GM23338 (cell line): ENCODE measurements at regions not wholly inside any gene's neighbourhood (a gene's known extent, or its start where the extent isn't known, plus 50 kb on each side); places are given as distances from the start of the nearest gene placed in this dataset.

ENCODE experiments used
- ATAC-seq: fragments of 200-7000 bp; cut with Tn5 transposase; 3 replicates; pipeline ENCODE4 v1.9.1; 2020
- DNase-seq: peaks from one replicate; pipeline ENCODE4 v3.0.0-alpha.2; 2015; ENCODE audit warnings: low spot score
- H2AFZ ChIP-seq: fragments of 200-600 bp; sonication (generic); 2 replicates; pipeline ENCODE4 v1.8.0; 2016; ENCODE audit warnings: antibody characterized with exemption, mild to moderate bottlenecking, moderate library complexity
- H3F3A ChIP-seq: fragments of 200-600 bp; sonication (generic); replicated peaks from 2 replicates; pipeline ENCODE4 v1.8.0; 2017; ENCODE audit warnings: antibody characterized with exemption, mixed run types, low read depth
- H3K27ac ChIP-seq: fragments of 200-600 bp; sonication (generic); 2 replicates; pipeline ENCODE4 v1.6.1; 2016; ENCODE audit warnings: low read depth
- H3K27me3 ChIP-seq: fragments of 200-600 bp; sonication (generic); 2 replicates; pipeline ENCODE4 v1.8.0; 2016; ENCODE audit warnings: mild to moderate bottlenecking, mixed run types, moderate library complexity; ENCODE audit not compliant: insufficient read depth
- H3K36me3 ChIP-seq: fragments of 200-600 bp; sonication (generic); 2 replicates; pipeline ENCODE4 v1.8.0; 2016; ENCODE audit warnings: mild to moderate bottlenecking; ENCODE audit not compliant: insufficient read depth
- H3K4me1 ChIP-seq: fragments of 200-600 bp; sonication (generic); 2 replicates; pipeline ENCODE4 v1.8.0; 2016; ENCODE audit warnings: mild to moderate bottlenecking, moderate library complexity; ENCODE audit not compliant: insufficient read depth
- H3K4me2 ChIP-seq: fragments of 200-600 bp; sonication (generic); 2 replicates; pipeline ENCODE4 v1.7.1; 2017; ENCODE audit warnings: mixed run types
- H3K4me3 ChIP-seq: fragments of 200-600 bp; sonication (generic); 2 replicates; pipeline ENCODE4 v1.6.1; 2016; ENCODE audit warnings: mixed run types
- H3K79me2 ChIP-seq: fragments of 200-600 bp; sonication (generic); replicated peaks from 2 replicates; pipeline ENCODE4 v1.8.0; 2017; ENCODE audit warnings: mild to moderate bottlenecking; ENCODE audit not compliant: insufficient read depth
- H3K9me2 ChIP-seq: fragments of 200-600 bp; sonication (generic); 2 replicates; pipeline ENCODE4 v1.8.0; 2017; ENCODE audit not compliant: insufficient read depth
- H4K20me1 ChIP-seq: fragments of 200-600 bp; sonication (generic); replicated peaks from 2 replicates; pipeline ENCODE4 v1.8.0; 2017; ENCODE audit warnings: mild to moderate bottlenecking; ENCODE audit not compliant: insufficient read depth
- H3K27ac Mint-ChIP-seq: 2 replicates; pipeline ENCODE4 v1.8.0; 2020; ENCODE audit warnings: inconsistent platforms, mild to moderate bottlenecking, moderate library complexity, mixed read lengths
- H3K27me3 Mint-ChIP-seq: 3 replicates; pipeline ENCODE4 v1.8.0; 2022; ENCODE audit warnings: low read depth, mild to moderate bottlenecking, moderate library complexity, mixed read lengths, inconsistent platforms; ENCODE audit not compliant: insufficient read depth, poor library complexity
- H3K36me3 Mint-ChIP-seq: 3 replicates; pipeline ENCODE4 v1.8.0; 2021; ENCODE audit warnings: low read depth, mild to moderate bottlenecking, inconsistent platforms, moderate library complexity, mixed read lengths
- H3K4me1 Mint-ChIP-seq: 3 replicates; pipeline ENCODE4 v1.8.0; 2020; ENCODE audit warnings: mild to moderate bottlenecking, inconsistent platforms, mixed read lengths
- H3K4me3 Mint-ChIP-seq: 3 replicates; pipeline ENCODE4 v1.8.0; 2021; ENCODE audit warnings: moderate library complexity, mild to moderate bottlenecking, inconsistent platforms, mixed read lengths
- H3K9me3 Mint-ChIP-seq: 3 replicates; pipeline ENCODE4 v1.8.0; 2020; ENCODE audit warnings: moderate library complexity, mild to moderate bottlenecking, inconsistent platforms, mixed read lengths
- CREB1 ChIP-seq: fragments of 250-450 bp; sonication (Bioruptor Pico); IDR thresholded peaks from 2 replicates; pipeline ENCODE4 v1.5.0; 2020; ENCODE audit warnings: low read depth, mild to moderate bottlenecking, moderate library complexity
- EZH2 ChIP-seq: fragments of 200-600 bp; sonication (generic); IDR thresholded peaks from one replicate; pipeline ENCODE4 v1.8.0; 2017; ENCODE audit warnings: antibody characterized with exemption, mild to moderate bottlenecking, low read depth; ENCODE audit not compliant: unreplicated experiment
- EZH2phosphoT487 ChIP-seq: fragments of 200-600 bp; sonication (generic); IDR thresholded peaks from one replicate; pipeline ENCODE4 v1.8.1; 2018; ENCODE audit warnings: antibody characterized with exemption; ENCODE audit not compliant: unreplicated experiment
- JUNB ChIP-seq: IDR thresholded peaks from one replicate; pipeline ENCODE4 v1.6.1; 2016; ENCODE audit warnings: antibody characterized with exemption; ENCODE audit not compliant: unreplicated experiment
- NANOG ChIP-seq: IDR thresholded peaks from 2 replicates; pipeline ENCODE4 v1.6.1; 2016; ENCODE audit warnings: antibody characterized with exemption, borderline replicate concordance
- POLR2AphosphoS5 ChIP-seq: IDR thresholded peaks from 2 replicates; pipeline ENCODE4 v1.6.1; 2016; ENCODE audit warnings: antibody characterized with exemption, low read depth
- STAT1 ChIP-seq: IDR thresholded peaks from one replicate; pipeline ENCODE4 v1.6.1; 2016; ENCODE audit warnings: antibody characterized with exemption; ENCODE audit not compliant: unreplicated experiment
- ZNF114 ChIP-seq: fragments of 250-450 bp; sonication (Bioruptor Pico); IDR thresholded peaks from 2 replicates; pipeline ENCODE4 v1.5.0; 2020; ENCODE audit warnings: mild to moderate bottlenecking, moderate library complexity
- ZNF331 ChIP-seq: fragments of 250-450 bp; sonication (Bioruptor Pico); IDR thresholded peaks from 2 replicates; pipeline ENCODE4 v1.5.0; 2020; ENCODE audit warnings: low read depth, mild to moderate bottlenecking, moderate library complexity
- TF ChIP-seq, protein P1 (sequence below): IDR thresholded peaks from one replicate; pipeline ENCODE4 v1.6.1; 2018; ENCODE audit warnings: antibody characterized with exemption; ENCODE audit not compliant: unreplicated experiment
- TF ChIP-seq, protein P2 (sequence below): fragments of 250-450 bp; sonication (Bioruptor Pico); IDR thresholded peaks from 2 replicates; pipeline ENCODE4 v1.5.0; 2020; ENCODE audit warnings: mild to moderate bottlenecking, moderate library complexity
- TF ChIP-seq, protein P3 (sequence below): IDR thresholded peaks from 2 replicates; pipeline ENCODE4 v1.6.1; 2016; ENCODE audit warnings: antibody characterized with exemption
- TF ChIP-seq, protein P4 (sequence below), 2 experiments: fragments of 200-600 bp in 1 of 2; sonication (generic) in 1 of 2; conservative IDR thresholded peaks; 2 replicates each; pipeline versions ENCODE4 v1.5.1 to v1.6.1; 2016 to 2017; ENCODE audit warnings: antibody characterized with exemption in 2 of 2, low read depth in 2 of 2, mild to moderate bottlenecking in 2 of 2, moderate library complexity in 1 of 2

DNA sequence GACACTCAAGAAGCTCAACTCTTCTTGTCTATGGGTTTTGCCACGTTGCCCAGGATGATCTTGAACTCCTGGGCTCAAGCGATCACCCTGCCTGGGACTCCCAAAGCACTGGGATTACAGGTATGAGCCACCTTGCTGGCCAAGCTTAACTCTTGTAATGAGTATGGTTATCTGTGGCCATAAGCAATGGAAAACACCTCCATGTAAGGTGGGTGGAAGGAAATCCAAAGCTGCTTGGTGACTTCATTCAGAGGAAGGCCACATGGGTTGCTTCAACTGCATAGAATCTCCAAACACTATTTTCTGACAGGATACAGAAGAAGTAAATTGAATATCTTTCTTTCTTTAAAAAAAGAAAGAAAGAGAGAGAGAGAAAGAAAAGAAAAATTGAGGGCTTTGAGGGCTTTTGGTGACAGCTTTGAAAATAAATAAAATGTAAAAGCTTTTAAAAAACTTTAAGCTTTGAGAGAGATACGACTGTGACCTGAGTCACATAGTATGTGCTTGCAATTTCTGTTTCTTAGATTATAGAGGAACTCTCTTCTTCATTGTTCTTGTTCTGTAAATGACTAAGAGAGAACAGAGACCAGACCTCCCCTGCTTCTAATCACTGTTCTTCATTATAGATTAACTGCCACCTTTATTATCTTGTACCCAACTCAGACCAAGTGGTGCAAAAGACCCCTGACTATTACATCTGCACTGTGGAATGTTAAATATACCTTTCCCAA is 123.1 kb upstream of the NDUFV2 start:
- 0 out of 2 replicates have a peak, but pooled peaks cover 5% of the 10 kb centered on the region for H3F3A ChIP-seq
- no peak overlapping the region for H3K27ac ChIP-seq
- no peak overlapping the region for H3K4me2 ChIP-seq
- DNase-seq (no peak), ATAC-seq (no peak)
- H3K9me2 ChIP-seq, result peaks cover 6% of the 10 kb centered on the region
- Mint-ChIP-seq H3K27ac (no peak overlapping the region), H3K27me3 (no peaks in the 10 kb centered on the region), H3K9me3 (peaks cover 4% of the 10 kb centered on the region), H3K36me3 (no peaks in the 10 kb centered on the region), H3K4me3 (no peak overlapping the region), H3K4me1 (peaks cover 28% of the 10 kb centered on the region)
- no peaks in the 10 kb centered on the region for H3K79me2 ChIP-seq
- no peaks in the 10 kb centered on the region for H4K20me1 ChIP-seq
- TF ChIP-seq, protein P1, sequence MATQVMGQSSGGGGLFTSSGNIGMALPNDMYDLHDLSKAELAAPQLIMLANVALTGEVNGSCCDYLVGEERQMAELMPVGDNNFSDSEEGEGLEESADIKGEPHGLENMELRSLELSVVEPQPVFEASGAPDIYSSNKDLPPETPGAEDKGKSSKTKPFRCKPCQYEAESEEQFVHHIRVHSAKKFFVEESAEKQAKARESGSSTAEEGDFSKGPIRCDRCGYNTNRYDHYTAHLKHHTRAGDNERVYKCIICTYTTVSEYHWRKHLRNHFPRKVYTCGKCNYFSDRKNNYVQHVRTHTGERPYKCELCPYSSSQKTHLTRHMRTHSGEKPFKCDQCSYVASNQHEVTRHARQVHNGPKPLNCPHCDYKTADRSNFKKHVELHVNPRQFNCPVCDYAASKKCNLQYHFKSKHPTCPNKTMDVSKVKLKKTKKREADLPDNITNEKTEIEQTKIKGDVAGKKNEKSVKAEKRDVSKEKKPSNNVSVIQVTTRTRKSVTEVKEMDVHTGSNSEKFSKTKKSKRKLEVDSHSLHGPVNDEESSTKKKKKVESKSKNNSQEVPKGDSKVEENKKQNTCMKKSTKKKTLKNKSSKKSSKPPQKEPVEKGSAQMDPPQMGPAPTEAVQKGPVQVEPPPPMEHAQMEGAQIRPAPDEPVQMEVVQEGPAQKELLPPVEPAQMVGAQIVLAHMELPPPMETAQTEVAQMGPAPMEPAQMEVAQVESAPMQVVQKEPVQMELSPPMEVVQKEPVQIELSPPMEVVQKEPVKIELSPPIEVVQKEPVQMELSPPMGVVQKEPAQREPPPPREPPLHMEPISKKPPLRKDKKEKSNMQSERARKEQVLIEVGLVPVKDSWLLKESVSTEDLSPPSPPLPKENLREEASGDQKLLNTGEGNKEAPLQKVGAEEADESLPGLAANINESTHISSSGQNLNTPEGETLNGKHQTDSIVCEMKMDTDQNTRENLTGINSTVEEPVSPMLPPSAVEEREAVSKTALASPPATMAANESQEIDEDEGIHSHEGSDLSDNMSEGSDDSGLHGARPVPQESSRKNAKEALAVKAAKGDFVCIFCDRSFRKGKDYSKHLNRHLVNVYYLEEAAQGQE, result no peak
- TF ChIP-seq EZH2, result no peak
- TF ChIP-seq NANOG, result no peak
- TF ChIP-seq JUNB, result no peak
- no peak for TF ChIP-seq CREB1 (CRISPR knock-in tag)
- TF ChIP-seq ZNF331 (CRISPR knock-in tag), result no peak
- TF ChIP-seq, protein P2, sequence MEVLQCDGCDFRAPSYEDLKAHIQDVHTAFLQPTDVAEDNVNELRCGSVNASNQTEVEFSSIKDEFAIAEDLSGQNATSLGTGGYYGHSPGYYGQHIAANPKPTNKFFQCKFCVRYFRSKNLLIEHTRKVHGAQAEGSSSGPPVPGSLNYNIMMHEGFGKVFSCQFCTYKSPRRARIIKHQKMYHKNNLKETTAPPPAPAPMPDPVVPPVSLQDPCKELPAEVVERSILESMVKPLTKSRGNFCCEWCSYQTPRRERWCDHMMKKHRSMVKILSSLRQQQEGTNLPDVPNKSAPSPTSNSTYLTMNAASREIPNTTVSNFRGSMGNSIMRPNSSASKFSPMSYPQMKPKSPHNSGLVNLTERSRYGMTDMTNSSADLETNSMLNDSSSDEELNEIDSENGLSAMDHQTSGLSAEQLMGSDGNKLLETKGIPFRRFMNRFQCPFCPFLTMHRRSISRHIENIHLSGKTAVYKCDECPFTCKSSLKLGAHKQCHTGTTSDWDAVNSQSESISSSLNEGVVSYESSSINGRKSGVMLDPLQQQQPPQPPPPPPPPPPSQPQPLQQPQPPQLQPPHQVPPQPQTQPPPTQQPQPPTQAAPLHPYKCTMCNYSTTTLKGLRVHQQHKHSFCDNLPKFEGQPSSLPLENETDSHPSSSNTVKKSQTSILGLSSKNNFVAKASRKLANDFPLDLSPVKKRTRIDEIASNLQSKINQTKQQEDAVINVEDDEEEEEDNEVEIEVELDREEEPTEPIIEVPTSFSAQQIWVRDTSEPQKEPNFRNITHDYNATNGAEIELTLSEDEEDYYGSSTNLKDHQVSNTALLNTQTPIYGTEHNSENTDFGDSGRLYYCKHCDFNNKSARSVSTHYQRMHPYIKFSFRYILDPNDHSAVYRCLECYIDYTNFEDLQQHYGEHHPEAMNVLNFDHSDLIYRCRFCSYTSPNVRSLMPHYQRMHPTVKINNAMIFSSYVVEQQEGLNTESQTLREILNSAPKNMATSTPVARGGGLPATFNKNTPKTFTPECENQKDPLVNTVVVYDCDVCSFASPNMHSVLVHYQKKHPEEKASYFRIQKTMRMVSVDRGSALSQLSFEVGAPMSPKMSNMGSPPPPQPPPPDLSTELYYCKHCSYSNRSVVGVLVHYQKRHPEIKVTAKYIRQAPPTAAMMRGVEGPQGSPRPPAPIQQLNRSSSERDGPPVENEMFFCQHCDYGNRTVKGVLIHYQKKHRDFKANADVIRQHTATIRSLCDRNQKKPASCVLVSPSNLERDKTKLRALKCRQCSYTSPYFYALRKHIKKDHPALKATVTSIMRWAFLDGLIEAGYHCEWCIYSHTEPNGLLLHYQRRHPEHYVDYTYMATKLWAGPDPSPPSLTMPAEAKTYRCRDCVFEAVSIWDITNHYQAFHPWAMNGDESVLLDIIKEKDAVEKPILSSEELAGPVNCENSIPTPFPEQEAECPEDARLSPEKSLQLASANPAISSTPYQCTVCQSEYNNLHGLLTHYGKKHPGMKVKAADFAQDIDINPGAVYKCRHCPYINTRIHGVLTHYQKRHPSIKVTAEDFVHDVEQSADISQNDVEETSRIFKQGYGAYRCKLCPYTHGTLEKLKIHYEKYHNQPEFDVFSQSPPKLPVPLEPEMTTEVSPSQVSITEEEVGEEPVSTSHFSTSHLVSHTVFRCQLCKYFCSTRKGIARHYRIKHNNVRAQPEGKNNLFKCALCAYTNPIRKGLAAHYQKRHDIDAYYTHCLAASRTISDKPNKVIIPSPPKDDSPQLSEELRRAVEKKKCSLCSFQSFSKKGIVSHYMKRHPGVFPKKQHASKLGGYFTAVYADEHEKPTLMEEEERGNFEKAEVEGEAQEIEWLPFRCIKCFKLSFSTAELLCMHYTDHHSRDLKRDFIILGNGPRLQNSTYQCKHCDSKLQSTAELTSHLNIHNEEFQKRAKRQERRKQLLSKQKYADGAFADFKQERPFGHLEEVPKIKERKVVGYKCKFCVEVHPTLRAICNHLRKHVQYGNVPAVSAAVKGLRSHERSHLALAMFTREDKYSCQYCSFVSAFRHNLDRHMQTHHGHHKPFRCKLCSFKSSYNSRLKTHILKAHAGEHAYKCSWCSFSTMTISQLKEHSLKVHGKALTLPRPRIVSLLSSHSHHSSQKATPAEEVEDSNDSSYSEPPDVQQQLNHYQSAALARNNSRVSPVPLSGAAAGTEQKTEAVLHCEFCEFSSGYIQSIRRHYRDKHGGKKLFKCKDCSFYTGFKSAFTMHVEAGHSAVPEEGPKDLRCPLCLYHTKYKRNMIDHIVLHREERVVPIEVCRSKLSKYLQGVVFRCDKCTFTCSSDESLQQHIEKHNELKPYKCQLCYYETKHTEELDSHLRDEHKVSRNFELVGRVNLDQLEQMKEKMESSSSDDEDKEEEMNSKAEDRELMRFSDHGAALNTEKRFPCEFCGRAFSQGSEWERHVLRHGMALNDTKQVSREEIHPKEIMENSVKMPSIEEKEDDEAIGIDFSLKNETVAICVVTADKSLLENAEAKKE (CRISPR knock-in tag), result no peak
- TF ChIP-seq EZH2phosphoT487, result no peak
- TF ChIP-seq, protein P3, sequence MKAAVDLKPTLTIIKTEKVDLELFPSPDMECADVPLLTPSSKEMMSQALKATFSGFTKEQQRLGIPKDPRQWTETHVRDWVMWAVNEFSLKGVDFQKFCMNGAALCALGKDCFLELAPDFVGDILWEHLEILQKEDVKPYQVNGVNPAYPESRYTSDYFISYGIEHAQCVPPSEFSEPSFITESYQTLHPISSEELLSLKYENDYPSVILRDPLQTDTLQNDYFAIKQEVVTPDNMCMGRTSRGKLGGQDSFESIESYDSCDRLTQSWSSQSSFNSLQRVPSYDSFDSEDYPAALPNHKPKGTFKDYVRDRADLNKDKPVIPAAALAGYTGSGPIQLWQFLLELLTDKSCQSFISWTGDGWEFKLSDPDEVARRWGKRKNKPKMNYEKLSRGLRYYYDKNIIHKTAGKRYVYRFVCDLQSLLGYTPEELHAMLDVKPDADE, result no peak
- TF ChIP-seq POLR2AphosphoS5, result no peak
- TF ChIP-seq, protein P4, sequence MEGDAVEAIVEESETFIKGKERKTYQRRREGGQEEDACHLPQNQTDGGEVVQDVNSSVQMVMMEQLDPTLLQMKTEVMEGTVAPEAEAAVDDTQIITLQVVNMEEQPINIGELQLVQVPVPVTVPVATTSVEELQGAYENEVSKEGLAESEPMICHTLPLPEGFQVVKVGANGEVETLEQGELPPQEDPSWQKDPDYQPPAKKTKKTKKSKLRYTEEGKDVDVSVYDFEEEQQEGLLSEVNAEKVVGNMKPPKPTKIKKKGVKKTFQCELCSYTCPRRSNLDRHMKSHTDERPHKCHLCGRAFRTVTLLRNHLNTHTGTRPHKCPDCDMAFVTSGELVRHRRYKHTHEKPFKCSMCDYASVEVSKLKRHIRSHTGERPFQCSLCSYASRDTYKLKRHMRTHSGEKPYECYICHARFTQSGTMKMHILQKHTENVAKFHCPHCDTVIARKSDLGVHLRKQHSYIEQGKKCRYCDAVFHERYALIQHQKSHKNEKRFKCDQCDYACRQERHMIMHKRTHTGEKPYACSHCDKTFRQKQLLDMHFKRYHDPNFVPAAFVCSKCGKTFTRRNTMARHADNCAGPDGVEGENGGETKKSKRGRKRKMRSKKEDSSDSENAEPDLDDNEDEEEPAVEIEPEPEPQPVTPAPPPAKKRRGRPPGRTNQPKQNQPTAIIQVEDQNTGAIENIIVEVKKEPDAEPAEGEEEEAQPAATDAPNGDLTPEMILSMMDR (conservative IDR thresholded peaks at IDR 0.05; ENCODE audit: low read depth in 2 of 2), result no peak
- TF ChIP-seq STAT1, result no peak
- TF ChIP-seq ZNF114 (CRISPR knock-in tag), result no peak
- no peak overlapping the region for H3K4me3 ChIP-seq
- no peaks in the 10 kb centered on the region for H3K27me3 ChIP-seq
- H3K4me1 ChIP-seq, result peaks cover 29% of the 10 kb centered on the region
- H2AFZ ChIP-seq, result no peak overlapping the region
- H3K36me3 ChIP-seq, result no peaks in the 10 kb centered on the region
